ENCODE measurements at regions not wholly inside any gene's neighbourhood (a gene's known extent, or its start where the extent isn't known, plus 50 kb on each side); places are given as distances from the start of the nearest gene placed in this dataset.

DNA sequence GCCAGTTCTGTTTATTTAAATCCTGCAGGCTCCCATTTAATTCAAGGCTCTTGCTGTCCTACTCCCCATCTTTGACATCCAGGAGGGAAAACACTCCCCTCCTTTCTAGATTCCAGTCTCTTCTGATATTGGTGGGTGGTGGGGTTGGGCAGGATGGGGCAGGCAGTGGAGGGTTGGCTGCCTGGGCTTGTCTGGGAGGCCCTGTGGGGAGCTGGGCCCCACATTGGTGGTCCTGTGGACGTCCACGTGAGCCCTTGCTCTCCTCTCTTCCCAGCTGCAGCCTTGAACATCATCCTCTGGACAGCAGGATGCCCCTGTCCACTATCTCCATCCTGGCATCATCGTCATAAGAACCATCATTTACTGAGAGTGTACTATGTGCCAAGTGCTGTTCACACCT lies 108.9 kb upstream of the PCBD1 start:
- TF ChIP-seq EZH2 (IDR thresholded peaks at IDR 0.05; ENCODE audit: insufficient read depth, poor library complexity, severe bottlenecking) (no peak), EZH2phosphoT487 (IDR thresholded peaks at IDR 0.05; ENCODE audit: insufficient read depth, low read depth) (no peak)
